ENCODE measurements at regions not wholly inside any gene's neighbourhood (a gene's known extent, or its start where the extent isn't known, plus 50 kb on each side); places are given as distances from the start of the nearest gene placed in this dataset.

DNA sequence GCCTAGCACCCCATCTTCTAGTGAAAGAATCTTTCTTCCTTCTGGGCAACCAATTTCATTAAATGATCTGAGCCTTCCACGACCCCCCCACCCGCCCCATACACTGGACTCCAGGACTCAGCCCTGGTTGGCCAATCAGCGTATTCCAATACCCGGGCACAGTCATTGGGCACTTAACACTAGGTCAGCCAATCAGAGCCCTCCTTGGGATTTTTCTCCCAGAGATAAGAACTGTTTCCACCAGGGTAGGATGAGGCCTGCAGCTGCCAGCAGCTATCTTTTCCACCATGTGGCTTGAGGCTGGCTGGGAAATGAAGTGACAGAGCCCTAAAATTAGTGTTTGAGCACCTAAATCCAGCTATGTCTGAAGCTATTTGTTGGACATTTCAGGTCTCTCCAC, 418.8 kb downstream of the BCOR start:
- no CpG with 5 or more reads among the region's 4 CpGs for WGBS, 2 experiments (ENCODE audit: extremely low coverage in 2 of 2, insufficient read length in 1 of 2)
- Histone ChIP-seq H3K56ac (ENCODE audit: extremely low read depth, insufficient read depth, low read length) (no peak overlapping the region), H2BK5ac (ENCODE audit: low read depth, low read length, poor library complexity, severe bottlenecking) (no peak overlapping the region), H2AK9ac (replicated peaks; ENCODE audit: low read depth, low read length, poor library complexity) (no peak overlapping the region), H3K27ac (ENCODE audit: insufficient read depth, low read length) (no peak overlapping the region), H3K23ac (ENCODE audit: low read depth, low read length) (no peak overlapping the region), H3K36me3 (ENCODE audit: control insufficient read depth, insufficient read depth, low read length) (no peaks in the 10 kb centered on the region), H4K20me1 (ENCODE audit: insufficient read depth, low read length) (no peaks in the 10 kb centered on the region), H2BK120ac (ENCODE audit: low read depth, low read length) (no peak overlapping the region), H3K4me1 (ENCODE audit: control insufficient read depth, insufficient read depth, low read length) (no peaks in the 10 kb centered on the region), H2BK20ac (ENCODE audit: low read depth, low read length) (no peak overlapping the region), H3K9ac (ENCODE audit: low read depth, low read length) (no peak overlapping the region), H3K79me1 (ENCODE audit: low read depth in 1 of 2, low read length in 2 of 2) (no peaks in the 10 kb centered on the region), H3K18ac (ENCODE audit: low read depth, low read length) (no peak overlapping the region), H4K91ac (ENCODE audit: insufficient read depth, low read depth, low read length) (no peak overlapping the region), H3K4ac (ENCODE audit: low read depth, low read length) (no peak overlapping the region), H3K14ac (replicated peaks; ENCODE audit: low read depth, low read length) (no peak overlapping the region), H3K4me3 (ENCODE audit: insufficient read depth, low read depth, low read length) (no peak overlapping the region), H3K27me3 (ENCODE audit: control insufficient read depth, insufficient read depth, low read length) (peaks cover 18% of the 10 kb centered on the region), H2AFZ (replicated peaks; ENCODE audit: low read length, poor library complexity) (no peak overlapping the region), H3K9me3 (ENCODE audit: control insufficient read depth, insufficient read depth, low read length) (peaks cover 4% of the 10 kb centered on the region), H3K9me1 (ENCODE audit: insufficient read depth, low read length) (no peaks in the 10 kb centered on the region), H3K4me2 (ENCODE audit: low read depth, low read length) (no peak overlapping the region), H4K5ac (ENCODE audit: low read depth, low read length) (no peak overlapping the region), H2AK5ac (ENCODE audit: low read depth, low read length) (no peak overlapping the region), H2BK15ac (ENCODE audit: low read depth, low read length) (no peak overlapping the region), H4K8ac (ENCODE audit: low read depth in 2 of 2, low read length in 2 of 2) (no peak overlapping the region)
- intact Hi-C loops (cut with micrococcal nuclease), result no loop called here
- no TSS peak for BruUV-seq (replicated peaks)
- dilution Hi-C loops (cut with HindIII; ENCODE audit: low sequenced_read_pairs, unreplicated experiment), result no loop called here
- POLR2A ChIA-PET (ENCODE audit: unreplicated experiment), result no interaction called here
- in situ Hi-C loops (cut with MboI; ENCODE audit: low sequenced_read_pairs), result no loop called here
- CTCF ChIA-PET, result no interaction called here
- TF ChIP-seq CEBPB (IDR thresholded peaks at IDR 0.05; ENCODE audit: low read depth, low read length), result no peak
- no peak for ATAC-seq (ENCODE audit: low read depth)
- no peak for DNase-seq

All from IMR-90 (cell line).